ENCODE measurements at regions not wholly inside any gene's neighbourhood (a gene's known extent, or its start where the extent isn't known, plus 50 kb on each side); places are given as distances from the start of the nearest gene placed in this dataset.

GRCh38 chr14:25464078-25464477 lies 414.1 kb upstream of the STXBP6 start:
- TF ChIP-seq EZH2phosphoT487 (IDR thresholded peaks at IDR 0.05; ENCODE audit: borderline replicate concordance, low read length) = no peak
- TF ChIP-seq, protein P1, sequence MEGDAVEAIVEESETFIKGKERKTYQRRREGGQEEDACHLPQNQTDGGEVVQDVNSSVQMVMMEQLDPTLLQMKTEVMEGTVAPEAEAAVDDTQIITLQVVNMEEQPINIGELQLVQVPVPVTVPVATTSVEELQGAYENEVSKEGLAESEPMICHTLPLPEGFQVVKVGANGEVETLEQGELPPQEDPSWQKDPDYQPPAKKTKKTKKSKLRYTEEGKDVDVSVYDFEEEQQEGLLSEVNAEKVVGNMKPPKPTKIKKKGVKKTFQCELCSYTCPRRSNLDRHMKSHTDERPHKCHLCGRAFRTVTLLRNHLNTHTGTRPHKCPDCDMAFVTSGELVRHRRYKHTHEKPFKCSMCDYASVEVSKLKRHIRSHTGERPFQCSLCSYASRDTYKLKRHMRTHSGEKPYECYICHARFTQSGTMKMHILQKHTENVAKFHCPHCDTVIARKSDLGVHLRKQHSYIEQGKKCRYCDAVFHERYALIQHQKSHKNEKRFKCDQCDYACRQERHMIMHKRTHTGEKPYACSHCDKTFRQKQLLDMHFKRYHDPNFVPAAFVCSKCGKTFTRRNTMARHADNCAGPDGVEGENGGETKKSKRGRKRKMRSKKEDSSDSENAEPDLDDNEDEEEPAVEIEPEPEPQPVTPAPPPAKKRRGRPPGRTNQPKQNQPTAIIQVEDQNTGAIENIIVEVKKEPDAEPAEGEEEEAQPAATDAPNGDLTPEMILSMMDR (IDR thresholded peaks at IDR 0.05; ENCODE audit: low read depth, low read length, poor library complexity, severe bottlenecking) = no peak
